Keratinocyte (primary cell): ENCODE measurements at regions not wholly inside any gene's neighbourhood (a gene's known extent, or its start where the extent isn't known, plus 50 kb on each side); places are given as distances from the start of the nearest gene placed in this dataset.

Source experiments
- CTCF ChIP-seq, 3 experiments: IDR thresholded peaks in 1 of 3; conservative IDR thresholded peaks in 1 of 3; optimal IDR thresholded peaks in 1 of 3; 2 replicates in 2 of 3; 3 replicates in 1 of 3; pipeline versions ENCODE3 to v1.5.1; 2011; ENCODE audit warnings: low read length in 3 of 3, mild to moderate bottlenecking in 3 of 3, moderate library complexity in 2 of 3, control low read depth in 1 of 3, inconsistent platforms in 1 of 3; ENCODE audit not compliant: insufficient read depth in 2 of 3; ENCODE audit errors: extremely low read depth in 1 of 3
- EZH2 ChIP-seq: IDR thresholded peaks from one replicate; pipeline ENCODE4 v1.6.1; 2012; ENCODE audit warnings: inconsistent platforms, mild to moderate bottlenecking, low read length, moderate library complexity

GRCh38 chr11:116356451-116356850 lies 416.3 kb downstream of the BUD13 start:
- TF ChIP-seq CTCF (optimal IDR thresholded peaks at IDR 0.05 in 1 of 3, IDR thresholded peaks at IDR 0.05 in 1 of 3, conservative IDR thresholded peaks at IDR 0.05 in 1 of 3; ENCODE audit: extremely low read depth in 1 of 3, insufficient read depth in 2 of 3, low read length in 3 of 3) (no peak), EZH2 (no peak)
